ENCODE measurements at regions not wholly inside any gene's neighbourhood (a gene's known extent, or its start where the extent isn't known, plus 50 kb on each side); places are given as distances from the start of the nearest gene placed in this dataset.

DNA sequence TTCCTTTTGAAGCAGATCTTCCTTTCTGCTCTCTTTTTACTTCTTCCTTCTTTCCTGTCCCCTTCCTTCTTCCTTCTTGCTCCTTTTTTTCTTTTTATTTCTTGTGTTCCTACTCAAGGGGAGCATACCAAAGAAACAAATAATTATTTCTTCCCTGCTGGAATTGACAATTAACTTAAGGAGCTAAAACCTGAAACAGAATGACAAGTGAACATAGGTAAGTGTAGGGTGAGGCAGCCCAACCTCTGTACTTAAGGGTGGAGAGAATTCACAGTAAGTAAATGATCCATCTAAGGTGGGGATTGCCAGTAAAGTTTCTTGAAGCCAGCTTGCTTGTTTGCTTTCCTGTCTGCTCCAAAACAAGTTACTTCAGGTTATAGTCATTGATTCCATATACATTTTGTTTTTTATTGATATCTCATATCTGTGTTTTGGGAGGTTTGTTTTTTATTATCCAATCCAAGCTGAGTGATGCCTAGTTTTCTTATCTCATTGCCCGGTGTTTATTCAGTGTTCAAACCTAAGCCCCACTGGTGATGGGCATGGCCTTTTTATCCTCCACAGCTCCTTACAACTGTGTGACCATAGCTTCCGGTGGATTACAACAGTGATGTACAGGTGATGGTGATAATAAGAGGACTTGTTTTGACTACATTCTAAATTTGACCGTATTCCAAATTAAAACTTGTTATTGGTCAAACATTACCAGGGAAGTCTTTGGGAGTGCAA lies 133.2 kb upstream of the IVNS1ABP start:
- WGBS, 2 donors: 92% methylated on average over 3 of the region's 3 CpGs
- TF ChIP-seq POLR2A (IDR thresholded peaks at IDR 0.05): no peak
- TF ChIP-seq, protein P1, sequence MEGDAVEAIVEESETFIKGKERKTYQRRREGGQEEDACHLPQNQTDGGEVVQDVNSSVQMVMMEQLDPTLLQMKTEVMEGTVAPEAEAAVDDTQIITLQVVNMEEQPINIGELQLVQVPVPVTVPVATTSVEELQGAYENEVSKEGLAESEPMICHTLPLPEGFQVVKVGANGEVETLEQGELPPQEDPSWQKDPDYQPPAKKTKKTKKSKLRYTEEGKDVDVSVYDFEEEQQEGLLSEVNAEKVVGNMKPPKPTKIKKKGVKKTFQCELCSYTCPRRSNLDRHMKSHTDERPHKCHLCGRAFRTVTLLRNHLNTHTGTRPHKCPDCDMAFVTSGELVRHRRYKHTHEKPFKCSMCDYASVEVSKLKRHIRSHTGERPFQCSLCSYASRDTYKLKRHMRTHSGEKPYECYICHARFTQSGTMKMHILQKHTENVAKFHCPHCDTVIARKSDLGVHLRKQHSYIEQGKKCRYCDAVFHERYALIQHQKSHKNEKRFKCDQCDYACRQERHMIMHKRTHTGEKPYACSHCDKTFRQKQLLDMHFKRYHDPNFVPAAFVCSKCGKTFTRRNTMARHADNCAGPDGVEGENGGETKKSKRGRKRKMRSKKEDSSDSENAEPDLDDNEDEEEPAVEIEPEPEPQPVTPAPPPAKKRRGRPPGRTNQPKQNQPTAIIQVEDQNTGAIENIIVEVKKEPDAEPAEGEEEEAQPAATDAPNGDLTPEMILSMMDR (IDR thresholded peaks at IDR 0.05): no peak
- no peaks in the 10 kb centered on the region for H3K27me3 ChIP-seq
- no peaks in the 10 kb centered on the region for H3K9me3 ChIP-seq
- intact Hi-C loops (cut with DNase I; ENCODE audit: low total_unique reads): no loop called here
- no peak for DNase-seq
- no peaks in the 10 kb centered on the region for H3K36me3 ChIP-seq (ENCODE audit: low read depth, missing control alignments)
- H3K4me3 ChIP-seq: no peak overlapping the region
- no peaks in the 10 kb centered on the region for H3K4me1 ChIP-seq
- no peak overlapping the region for H3K27ac ChIP-seq

- WGBS, 2 donors: 97 to 98% methylated on average over 3 of the region's 3 CpGs
- DNase-seq: no peak
- intact Hi-C loops (cut with DNase I; ENCODE audit: low total_unique reads): no loop called here
- Histone ChIP-seq H3K4me3 (no peak overlapping the region), H3K4me1 (no peaks in the 10 kb centered on the region), H3K9me3 (no peaks in the 10 kb centered on the region), H3K27me3 (no peaks in the 10 kb centered on the region), H3K36me3 (ENCODE audit: low read depth, missing control alignments) (no peaks in the 10 kb centered on the region), H3K27ac (no peak overlapping the region)
- TF ChIP-seq POLR2A (IDR thresholded peaks at IDR 0.05): no peak
- TF ChIP-seq, protein P1 (IDR thresholded peaks at IDR 0.05): no peak
These were observed 132.5 kb upstream of the IVNS1ABP start for GRCh38 chr1:185449378-185450059.

DNA sequence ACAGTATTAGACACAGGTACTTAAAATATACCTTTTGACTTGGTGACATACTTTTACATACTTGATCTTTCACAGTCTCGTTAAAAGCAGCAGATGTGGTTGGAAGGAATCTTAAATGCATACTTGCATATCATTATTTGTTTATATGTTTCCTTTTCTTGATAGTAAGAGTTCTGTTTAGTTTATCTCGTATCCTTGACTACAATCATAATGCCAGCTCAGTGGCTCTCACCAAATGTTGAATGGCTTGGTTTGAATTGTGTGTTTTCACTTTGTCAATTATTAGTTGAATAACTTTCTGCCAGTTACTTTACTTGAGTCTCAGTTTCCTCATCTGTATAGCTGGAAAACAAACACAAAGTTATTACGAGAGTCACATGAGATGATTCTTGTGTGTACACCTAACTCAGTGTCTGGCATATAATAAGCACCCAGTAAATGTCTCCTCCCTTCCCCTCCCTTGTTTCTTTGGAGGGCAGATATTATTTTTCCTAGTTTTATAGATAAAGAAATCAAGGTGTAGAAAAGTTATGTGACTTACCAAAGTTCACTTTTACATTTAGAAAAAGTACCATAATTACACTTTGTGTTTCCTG lies 131.6 kb upstream of the IVNS1ABP start:
- no peak overlapping the region for H3K4me3 ChIP-seq
- TF ChIP-seq, protein P1 (IDR thresholded peaks at IDR 0.05): no peak
- no peak for TF ChIP-seq POLR2A (IDR thresholded peaks at IDR 0.05)
- no peaks in the 10 kb centered on the region for H3K4me1 ChIP-seq
- no peaks in the 10 kb centered on the region for H3K9me3 ChIP-seq
- intact Hi-C loops (cut with DNase I; ENCODE audit: low total_unique reads): no loop called here
- DNase-seq: no peak
- no peaks in the 10 kb centered on the region for H3K27me3 ChIP-seq
- H3K36me3 ChIP-seq (ENCODE audit: low read depth, missing control alignments): no peaks in the 10 kb centered on the region
- 72 to 77% methylated on average over 3 of the region's 3 CpGs for WGBS, 2 donors
- H3K27ac ChIP-seq: no peak overlapping the region

GRCh38 chr1:185446131-185446530 lies 129.1 kb upstream of the IVNS1ABP start:
- Histone ChIP-seq H3K27ac (no peak overlapping the region), H3K4me1 (no peaks in the 10 kb centered on the region), H3K36me3 (ENCODE audit: low read depth, missing control alignments) (no peaks in the 10 kb centered on the region), H3K9me3 (no peaks in the 10 kb centered on the region), H3K27me3 (no peaks in the 10 kb centered on the region), H3K4me3 (no peak overlapping the region)
- TF ChIP-seq, protein P1 (IDR thresholded peaks at IDR 0.05): no peak
- TF ChIP-seq POLR2A (IDR thresholded peaks at IDR 0.05): no peak
- intact Hi-C loops (cut with DNase I; ENCODE audit: low total_unique reads): no loop called here
- DNase-seq: no peak
